Caco-2 (cell line): ENCODE measurements at regions not wholly inside any gene's neighbourhood (a gene's known extent, or its start where the extent isn't known, plus 50 kb on each side); places are given as distances from the start of the nearest gene placed in this dataset.

ENCODE experiments used
- BruUV-seq: library from RNA; stranded (reverse); fragments of 400-500 nt; replicated peaks from 2 replicates; lab custom pipeline; 2021; lab: Mats Ljungman, UMichigan
- CTCF ChIA-PET: fragments of 300-600 bp; sonication (Branson Sonifier 250); formaldehyde crosslinking; loops from one replicate; lab custom pipeline; 2022; ENCODE audit warnings: antibody characterized with exemption; lab: Charles Lee
- POLR2A ChIA-PET: fragments of 300-600 bp; sonication (Branson Sonifier 250); formaldehyde crosslinking; loops from one replicate; lab custom pipeline; 2022; ENCODE audit warnings: antibody characterized with exemption; lab: Charles Lee
- DNase-seq, 2 experiments: peaks; one replicate each; pipeline versions ENCODE4 v3.0.0 to v3.0.0-alpha.2; 2020 to 2022
- H3K27me3 ChIP-seq: replicated peaks from 2 replicates; pipeline ENCODE4 v1.6.0; 2011; ENCODE audit warnings: low read length; ENCODE audit not compliant: control insufficient read depth, insufficient read depth
- H3K36me3 ChIP-seq: 2 replicates; pipeline ENCODE4 v1.5.1; 2011; ENCODE audit warnings: low read length; ENCODE audit not compliant: control insufficient read depth, insufficient read depth
- H3K4me1 ChIP-seq: fragments of 250-450 bp; sonication (Bioruptor Pico); 2 replicates; pipeline ENCODE4 v1.5.1; 2020; ENCODE audit warnings: mild to moderate bottlenecking
- H3K4me3 ChIP-seq: 2 replicates; pipeline ENCODE4 v1.5.1; 2011; ENCODE audit warnings: low read depth, mild to moderate bottlenecking, control low read depth, low read length
- H3K9me3 ChIP-seq: fragments of 250-450 bp; sonication (Bioruptor Pico); 2 replicates; pipeline ENCODE4 v1.5.1; 2020; ENCODE audit warnings: mild to moderate bottlenecking, moderate library complexity
- H3K27ac Mint-ChIP-seq: one replicate; pipeline ENCODE4 v1.8.0; 2022; ENCODE audit warnings: mixed read lengths; ENCODE audit not compliant: unreplicated experiment
- H3K27me3 Mint-ChIP-seq: one replicate; pipeline ENCODE4 v1.8.0; 2022; ENCODE audit warnings: mixed read lengths; ENCODE audit not compliant: insufficient read depth, unreplicated experiment
- H3K36me3 Mint-ChIP-seq: one replicate; pipeline ENCODE4 v1.8.0; 2022; ENCODE audit warnings: mild to moderate bottlenecking, mixed read lengths; ENCODE audit not compliant: insufficient read depth, unreplicated experiment
- H3K4me1 Mint-ChIP-seq: one replicate; pipeline ENCODE4 v1.8.0; 2022; ENCODE audit warnings: low read depth, mixed read lengths; ENCODE audit not compliant: unreplicated experiment
- H3K4me3 Mint-ChIP-seq: one replicate; pipeline ENCODE4 v1.8.0; 2022; ENCODE audit warnings: mild to moderate bottlenecking, moderate library complexity, mixed read lengths; ENCODE audit not compliant: unreplicated experiment
- H3K9me3 Mint-ChIP-seq: one replicate; pipeline ENCODE4 v1.8.0; 2022; ENCODE audit warnings: mixed read lengths; ENCODE audit not compliant: unreplicated experiment
- CTCF ChIP-seq, 2 experiments: fragments of 200-600 bp in 1 of 2; IDR thresholded peaks; 1 replicate in 1 of 2; 2 replicates in 1 of 2; pipeline versions ENCODE4 v1.5.1 to v1.8.0; 2011 to 2022; ENCODE audit warnings: antibody characterized with exemption in 1 of 2, control low read depth in 1 of 2, inconsistent platforms in 1 of 2, low read depth in 1 of 2, low read length in 1 of 2, mild to moderate bottlenecking in 1 of 2, moderate library complexity in 1 of 2; ENCODE audit not compliant: insufficient read depth in 1 of 2, severe bottlenecking in 1 of 2, unreplicated experiment in 1 of 2
- intact Hi-C: fragments of 100-400 bp; cut with micrococcal nuclease; formaldehyde crosslinking; loops from one replicate; pipeline ENCODE4 v1.10.0; 2022; ENCODE audit not compliant: unreplicated experiment

GRCh38 chr20:58595167-58595566 lies 55.9 kb upstream of the STX16 start:
- H3K9me3 Mint-ChIP-seq = peaks cover 18% of the 10 kb centered on the region
- CTCF ChIA-PET = no interaction called here
- no peaks in the 10 kb centered on the region for H3K4me1 Mint-ChIP-seq
- DNase-seq = no peak
- H3K36me3 ChIP-seq = no peaks in the 10 kb centered on the region
- no peak overlapping the region for H3K4me3 ChIP-seq
- no peaks in the 10 kb centered on the region; the same call in 1 of the 2 replicates for H3K9me3 ChIP-seq
- no peak for TF ChIP-seq CTCF (IDR thresholded peaks at IDR 0.05; ENCODE audit: insufficient read depth in 1 of 2, low read depth in 1 of 2, low read length in 1 of 2, severe bottlenecking in 1 of 2, unreplicated experiment in 1 of 2)
- POLR2A ChIA-PET = no interaction called here
- BruUV-seq = no TSS peak
- H3K4me1 ChIP-seq = no peaks in the 10 kb centered on the region
- no peak overlapping the region for H3K27ac Mint-ChIP-seq
- peaks cover 9% of the 10 kb centered on the region for H3K27me3 Mint-ChIP-seq
- H3K27me3 ChIP-seq = no peaks in the 10 kb centered on the region
- H3K4me3 Mint-ChIP-seq = no peak overlapping the region
- H3K36me3 Mint-ChIP-seq = no peaks in the 10 kb centered on the region
- intact Hi-C loops = no loop called here

- H3K4me1 Mint-ChIP-seq = no peaks in the 10 kb centered on the region
- DNase-seq = no peak
- TF ChIP-seq CTCF (IDR thresholded peaks at IDR 0.05; ENCODE audit: insufficient read depth in 1 of 2, low read depth in 1 of 2, low read length in 1 of 2, severe bottlenecking in 1 of 2, unreplicated experiment in 1 of 2) = no peak
- ChIA-PET POLR2A (no interaction called here), CTCF (no interaction called here)
- no peak overlapping the region for H3K4me3 Mint-ChIP-seq
- H3K27ac Mint-ChIP-seq = no peak overlapping the region
- peaks cover 11% of the 10 kb centered on the region for H3K9me3 Mint-ChIP-seq
- Histone ChIP-seq H3K36me3 (no peaks in the 10 kb centered on the region), H3K4me3 (no peak overlapping the region), H3K9me3 (no peaks in the 10 kb centered on the region; the same call in 1 of the 2 replicates), H3K27me3 (no peaks in the 10 kb centered on the region), H3K4me1 (no peaks in the 10 kb centered on the region)
- intact Hi-C loops = no loop called here
- no TSS peak for BruUV-seq
- H3K27me3 Mint-ChIP-seq = peaks cover 12% of the 10 kb centered on the region
- no peaks in the 10 kb centered on the region for H3K36me3 Mint-ChIP-seq
Measured at GRCh38 chr20:58593880-58594638, 57.0 kb upstream of the STX16 start.

GRCh38 chr20:58592076-58592695 lies 58.9 kb upstream of the STX16 start:
- intact Hi-C loops = no loop called here
- TF ChIP-seq CTCF (IDR thresholded peaks at IDR 0.05; ENCODE audit: insufficient read depth in 1 of 2, low read depth in 1 of 2, low read length in 1 of 2, severe bottlenecking in 1 of 2, unreplicated experiment in 1 of 2) = no peak
- Histone ChIP-seq H3K9me3 (no peaks in the 10 kb centered on the region; the same call in 1 of the 2 replicates), H3K4me3 (no peak overlapping the region), H3K4me1 (no peaks in the 10 kb centered on the region), H3K36me3 (no peaks in the 10 kb centered on the region), H3K27me3 (no peaks in the 10 kb centered on the region)
- H3K4me3 Mint-ChIP-seq = no peak overlapping the region
- no peak overlapping the region for H3K27ac Mint-ChIP-seq
- no TSS peak for BruUV-seq
- CTCF ChIA-PET = no interaction called here
- POLR2A ChIA-PET = no interaction called here
- no peaks in the 10 kb centered on the region for H3K36me3 Mint-ChIP-seq
- no peaks in the 10 kb centered on the region for H3K4me1 Mint-ChIP-seq
- peaks cover 20% of the 10 kb centered on the region for H3K27me3 Mint-ChIP-seq
- H3K9me3 Mint-ChIP-seq = peaks cover 11% of the 10 kb centered on the region
- no peak for DNase-seq
